SU-DHL-6 (cell line): ENCODE measurements at regions not wholly inside any gene's neighbourhood (a gene's known extent, or its start where the extent isn't known, plus 50 kb on each side); places are given as distances from the start of the nearest gene placed in this dataset.

Experiments used
- EZH2phosphoT487 ChIP-seq: fragments of 200-600 bp; sonication (generic), shearing (Covaris generic); conservative IDR thresholded peaks from 2 replicates; pipeline ENCODE4 v1.6.1; 2018; ENCODE audit warnings: mild to moderate bottlenecking, antibody characterized with exemption, low read length, moderate library complexity, mixed read lengths
- TF ChIP-seq, protein P1 (sequence below): fragments of 200-600 bp; sonication (generic); IDR thresholded peaks from one replicate; pipeline ENCODE4 v1.5.1; 2017; ENCODE audit warnings: antibody characterized with exemption, mild to moderate bottlenecking, low read length, moderate library complexity; ENCODE audit not compliant: insufficient read depth, poor library complexity, severe bottlenecking

DNA sequence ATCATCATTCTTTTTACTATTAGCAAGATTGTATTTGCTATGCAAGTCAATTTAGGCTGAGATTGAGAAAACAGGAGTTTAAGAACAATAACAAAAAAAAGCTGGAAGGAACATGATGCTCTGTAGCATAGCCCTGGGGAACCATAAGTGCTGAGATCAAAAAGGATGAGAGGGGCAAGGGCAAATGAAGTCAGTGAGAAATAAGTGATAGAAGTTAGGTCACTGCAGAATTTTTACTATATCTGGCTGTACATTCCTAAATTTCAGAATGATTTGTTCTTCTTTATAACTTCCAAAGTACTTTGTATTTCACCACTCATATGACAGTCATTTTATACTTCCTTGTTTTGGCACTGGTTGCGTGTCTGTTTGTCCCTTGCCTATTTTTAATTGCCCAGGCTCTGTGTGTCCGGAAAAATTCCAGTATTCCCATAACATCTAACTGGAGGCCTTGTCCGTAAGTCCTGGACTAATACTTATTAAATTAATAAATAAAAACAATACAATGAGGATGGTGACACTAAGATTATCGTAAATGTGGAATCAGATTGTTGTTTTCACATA is 444.7 kb downstream of the TENT5A start:
- TF ChIP-seq, protein P1, sequence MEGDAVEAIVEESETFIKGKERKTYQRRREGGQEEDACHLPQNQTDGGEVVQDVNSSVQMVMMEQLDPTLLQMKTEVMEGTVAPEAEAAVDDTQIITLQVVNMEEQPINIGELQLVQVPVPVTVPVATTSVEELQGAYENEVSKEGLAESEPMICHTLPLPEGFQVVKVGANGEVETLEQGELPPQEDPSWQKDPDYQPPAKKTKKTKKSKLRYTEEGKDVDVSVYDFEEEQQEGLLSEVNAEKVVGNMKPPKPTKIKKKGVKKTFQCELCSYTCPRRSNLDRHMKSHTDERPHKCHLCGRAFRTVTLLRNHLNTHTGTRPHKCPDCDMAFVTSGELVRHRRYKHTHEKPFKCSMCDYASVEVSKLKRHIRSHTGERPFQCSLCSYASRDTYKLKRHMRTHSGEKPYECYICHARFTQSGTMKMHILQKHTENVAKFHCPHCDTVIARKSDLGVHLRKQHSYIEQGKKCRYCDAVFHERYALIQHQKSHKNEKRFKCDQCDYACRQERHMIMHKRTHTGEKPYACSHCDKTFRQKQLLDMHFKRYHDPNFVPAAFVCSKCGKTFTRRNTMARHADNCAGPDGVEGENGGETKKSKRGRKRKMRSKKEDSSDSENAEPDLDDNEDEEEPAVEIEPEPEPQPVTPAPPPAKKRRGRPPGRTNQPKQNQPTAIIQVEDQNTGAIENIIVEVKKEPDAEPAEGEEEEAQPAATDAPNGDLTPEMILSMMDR = no peak
- no peak for TF ChIP-seq EZH2phosphoT487
